ENCODE measurements at regions not wholly inside any gene's neighbourhood (a gene's known extent, or its start where the extent isn't known, plus 50 kb on each side); places are given as distances from the start of the nearest gene placed in this dataset.

DNA sequence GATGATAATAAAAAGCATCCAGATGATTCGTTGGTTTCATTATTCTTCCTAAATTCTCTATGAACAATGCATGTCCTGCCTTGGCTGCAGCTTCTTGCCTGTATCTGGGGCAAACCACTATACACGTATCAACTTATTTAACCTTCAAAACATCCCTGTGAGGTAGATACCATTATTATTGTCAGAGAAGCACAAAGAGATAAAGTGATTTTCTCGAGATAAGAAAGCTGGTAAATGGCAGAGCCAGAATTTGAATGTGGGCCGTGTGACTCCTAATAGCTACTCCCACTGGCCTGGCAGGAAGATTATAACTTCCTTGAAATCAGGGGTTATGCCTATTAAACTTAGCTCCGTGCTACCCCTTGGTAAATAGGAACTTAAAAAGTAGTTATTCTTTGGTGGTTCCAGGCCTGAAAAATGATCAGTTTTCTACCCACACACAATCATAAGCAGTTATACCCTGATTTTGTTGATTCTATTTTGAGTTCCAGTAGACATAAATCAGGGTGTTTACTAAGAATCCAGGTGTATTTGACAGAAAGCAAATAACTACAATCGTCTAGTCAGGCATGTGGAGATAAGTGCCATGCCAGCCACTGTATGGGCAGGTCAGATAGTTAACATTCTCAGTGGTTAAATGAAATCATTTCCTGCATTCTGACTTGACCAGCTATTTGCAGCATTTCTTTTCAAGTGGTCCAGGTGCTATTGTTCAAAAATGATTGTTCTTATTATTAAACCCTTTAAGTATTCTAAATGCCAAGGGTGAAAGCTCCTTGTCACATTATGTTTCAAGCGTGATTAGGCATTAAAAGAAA is 99.2 kb upstream of the LRRN1 start (continued):
- TF ChIP-seq CHD7 (IDR thresholded peaks at IDR 0.05; ENCODE audit: insufficient replicate concordance, low read length) (no peak), NANOG (IDR thresholded peaks at IDR 0.05; ENCODE audit: insufficient read depth, low read depth, low read length, poor library complexity, severe bottlenecking) (no peak), HDAC6 (IDR thresholded peaks at IDR 0.05; ENCODE audit: low read depth, low read length) (no peak), EP300 (IDR thresholded peaks at IDR 0.05; ENCODE audit: borderline replicate concordance in 1 of 2, low read depth in 2 of 2, low read length in 2 of 2) (no peak), CHD1 (IDR thresholded peaks at IDR 0.05; ENCODE audit: low read depth, low read length) (no peak), RXRA (IDR thresholded peaks at IDR 0.05; ENCODE audit: insufficient read depth, low read depth, low read length) (no peak), CTCF (IDR thresholded peaks at IDR 0.05; ENCODE audit: control extremely low read depth in 1 of 3, insufficient read depth in 1 of 3, low read depth in 1 of 3, low read length in 3 of 3) (no peak)

Data from H1 (cell line).